Tibial artery (tissue), 4 donors: ENCODE measurements at regions not wholly inside any gene's neighbourhood (a gene's known extent, or its start where the extent isn't known, plus 50 kb on each side); places are given as distances from the start of the nearest gene placed in this dataset.

Experiments
- DNase-seq, 2 donors: peaks; one replicate each; pipeline ENCODE4 v3.0.0-alpha.2; 2019
- H3K27ac ChIP-seq, 2 donors: fragments of 200-600 bp; sonication (generic) in 1 of 2; 1 replicate in 1 of 2; 2 replicates in 1 of 2; pipeline ENCODE4 v1.5.1; 2018 to 2019; ENCODE audit warnings: mild to moderate bottlenecking in 1 of 2
- H3K27me3 ChIP-seq, 2 donors: fragments of 200-600 bp; sonication (generic) in 1 of 2; one replicate each; pipeline versions ENCODE4 v1.5.1 to v1.6.0; 2016 to 2019
- H3K36me3 ChIP-seq, 3 donors: fragments of 200-600 bp; sonication (generic) in 2 of 3; one replicate each; pipeline ENCODE4 v1.5.1; 2016 to 2019; ENCODE audit warnings: mild to moderate bottlenecking in 2 of 3
- H3K4me1 ChIP-seq, 4 donors: fragments of 200-600 bp; sonication (generic) in 2 of 4; 1 replicate in 3 of 4; 2 replicates in 1 of 4; pipeline ENCODE4 v1.5.1; 2016 to 2019
- H3K4me3 ChIP-seq, 2 donors: fragments of 200-600 bp; sonication (generic) in 1 of 2; 1 replicate in 1 of 2; 2 replicates in 1 of 2; pipeline ENCODE4 v1.5.1; 2018 to 2019; ENCODE audit warnings: mild to moderate bottlenecking in 2 of 2
- H3K9me3 ChIP-seq, 3 donors: fragments of 200-600 bp; sonication (generic) in 1 of 3; one replicate each; pipeline ENCODE4 v1.5.1; 2016 to 2019
- CTCF ChIP-seq, 2 experiments: fragments of 200-600 bp in 1 of 2; fragments of 450-650 bp in 1 of 2; IDR thresholded peaks; one replicate each; pipeline ENCODE4 v1.5.1; 2017 to 2019; ENCODE audit warnings: antibody characterized with exemption in 2 of 2, mild to moderate bottlenecking in 1 of 2, moderate library complexity in 1 of 2
- intact Hi-C: fragments of 100-400 bp; cut with DNase I; formaldehyde crosslinking; loops from one replicate; pipeline ENCODE4 v1.15.0; 2023; ENCODE audit warnings: low total_unique reads

- Histone ChIP-seq H3K27ac (peak overlapping the region in 1 of 2 donors; percentile 40), H3K9me3 (no peaks in the 10 kb centered on the region), H3K27me3 (no peaks in the 10 kb centered on the region), H3K4me3 (no peak overlapping the region), H3K36me3 (no peaks in the 10 kb centered on the region), H3K4me1 (peaks cover 0 to 10% (median 4%) of the 10 kb centered on the region in 4 donors)
- TF ChIP-seq CTCF (IDR thresholded peaks at IDR 0.05), result no peak
- intact Hi-C loops, result no loop called here
- peak in 1 of 2 donors; percentile 31 for DNase-seq
These were observed 150.3 kb upstream of the SASH1 start for GRCh38 chr6:148192310-148192709.

GRCh38 chr6:148193063-148193680, 149.5 kb upstream of the SASH1 start:
- H3K9me3 ChIP-seq, result no peaks in the 10 kb centered on the region
- H3K27me3 ChIP-seq, result no peaks in the 10 kb centered on the region
- H3K4me3 ChIP-seq, result no peak overlapping the region
- H3K4me1 ChIP-seq, result peaks cover 0 to 10% (median 4%) of the 10 kb centered on the region in 4 donors
- DNase-seq, result no peak
- no peak for TF ChIP-seq CTCF (IDR thresholded peaks at IDR 0.05)
- peak overlapping the region in 1 of 2 donors; percentile 40 for H3K27ac ChIP-seq
- H3K36me3 ChIP-seq, result no peaks in the 10 kb centered on the region
- intact Hi-C loops, result no loop called here

GRCh38 chr6:148195511-148195910, 147.1 kb upstream of the SASH1 start:
- no peak for TF ChIP-seq CTCF (IDR thresholded peaks at IDR 0.05)
- Histone ChIP-seq H3K27ac (no peak overlapping the region), H3K36me3 (no peaks in the 10 kb centered on the region), H3K4me1 (peaks cover 0 to 10% (median 4%) of the 10 kb centered on the region in 4 donors), H3K9me3 (no peaks in the 10 kb centered on the region), H3K4me3 (no peak overlapping the region), H3K27me3 (no peaks in the 10 kb centered on the region)
- intact Hi-C loops, result no loop called here
- no peak for DNase-seq

- H3K9me3 ChIP-seq, result no peaks in the 10 kb centered on the region
- no peak overlapping the region for H3K4me3 ChIP-seq
- TF ChIP-seq CTCF (IDR thresholded peaks at IDR 0.05), result no peak
- H3K4me1 ChIP-seq, result peaks cover 0 to 10% (median 4%) of the 10 kb centered on the region in 4 donors
- H3K36me3 ChIP-seq, result no peaks in the 10 kb centered on the region
- H3K27me3 ChIP-seq, result no peaks in the 10 kb centered on the region
- H3K27ac ChIP-seq, result no peak overlapping the region
- DNase-seq, result no peak
- intact Hi-C loops, result no loop called here
These were observed 143.1 kb upstream of the SASH1 start for GRCh38 chr6:148199584-148199983.

- Histone ChIP-seq H3K36me3 (no peaks in the 10 kb centered on the region), H3K27ac (no peak overlapping the region), H3K9me3 (no peaks in the 10 kb centered on the region), H3K27me3 (no peaks in the 10 kb centered on the region), H3K4me3 (no peak overlapping the region), H3K4me1 (peaks cover 0 to 10% (median 4%) of the 10 kb centered on the region in 4 donors)
- intact Hi-C loops, result no loop called here
- no peak for TF ChIP-seq CTCF (IDR thresholded peaks at IDR 0.05)
- DNase-seq, result no peak
These were observed 142.3 kb upstream of the SASH1 start for GRCh38 chr6:148200293-148200692.
